ENCODE measurements at regions not wholly inside any gene's neighbourhood (a gene's known extent, or its start where the extent isn't known, plus 50 kb on each side); places are given as distances from the start of the nearest gene placed in this dataset.

GRCh38 chr2:105952131-105952530, 207.4 kb downstream of the NCK2 start:
- FAIRE-seq: no peak

More at GRCh38 chr2:105952131-105952530, 207.4 kb downstream of the NCK2 start:
- no peaks in the 10 kb centered on the region for H3K36me3 ChIP-seq (ENCODE audit: control insufficient read depth in 2 of 4, insufficient read depth in 4 of 4, low read length in 3 of 4)
- H2BK15ac ChIP-seq (ENCODE audit: low read length): no peak overlapping the region
- no peak overlapping the region for H3K4me3 ChIP-seq (ENCODE audit: extremely low read depth in 1 of 4, insufficient read depth in 2 of 4, low read depth in 3 of 4, low read length in 4 of 4)
- H2BK20ac ChIP-seq (ENCODE audit: low read length): no peak overlapping the region
- POLR2A ChIA-PET (ENCODE audit: partially characterized antibody): interaction anchor here (0.9 kb wide), 1 partner anchor 10 kb away, joined by 3 read pairs; no protein-coding TSS in a partner anchor
- H3K23me2 ChIP-seq (ENCODE audit: low read depth, low read length): no peaks in the 10 kb centered on the region
- H3K9ac ChIP-seq (replicated peaks in 1 of 4; ENCODE audit: extremely low read depth in 1 of 4, low read depth in 3 of 4, low read length in 3 of 4): no peak overlapping the region
- no peak overlapping the region for H2AFZ ChIP-seq (ENCODE audit: low read length)
- H3K56ac ChIP-seq (replicated peaks; ENCODE audit: insufficient read length, low read depth, low read length): no peak overlapping the region
- no peaks in the 10 kb centered on the region for H3K9me3 ChIP-seq (ENCODE audit: insufficient read depth in 2 of 2, low read depth in 1 of 2, low read length in 1 of 2)
- H3K18ac ChIP-seq (ENCODE audit: extremely low read depth, low read length): no peak overlapping the region
- no peak overlapping the region for H3K27ac ChIP-seq (ENCODE audit: low read depth, low read length)
- no peaks in the 10 kb centered on the region for H3K79me1 ChIP-seq (ENCODE audit: low read depth, low read length)
- no peak overlapping the region for H4K8ac ChIP-seq (ENCODE audit: extremely low read depth, insufficient read depth, low read length)
- no peak for DNase-seq (ENCODE audit: low read depth in 1 of 2, low spot score in 2 of 2)
- 91% methylated on average over 1 of the region's 1 CpG; no CpG with 5 or more reads in 1 of the 2 experiments for WGBS, 2 experiments (ENCODE audit: extremely low coverage in 1 of 2, insufficient coverage in 1 of 2, insufficient read length in 1 of 2, insufficient replicate concordance in 2 of 2, low coverage in 1 of 2, low lambda C conversion rate in 2 of 2, missing lambda C conversion rate in 1 of 2)
- no peak overlapping the region for H4K91ac ChIP-seq (replicated peaks; ENCODE audit: insufficient read length, low read length)
- TF ChIP-seq HDAC2 (IDR thresholded peaks at IDR 0.05; ENCODE audit: borderline replicate concordance in 1 of 2, low read depth in 2 of 2, low read length in 2 of 2): no peak
- no peak for TF ChIP-seq MAFK (IDR thresholded peaks at IDR 0.05; ENCODE audit: low read depth, low read length)
- no peak for TF ChIP-seq NANOG (IDR thresholded peaks at IDR 0.05; ENCODE audit: insufficient read depth, low read depth, low read length, poor library complexity, severe bottlenecking)
- no peak for TF ChIP-seq GTF2F1 (IDR thresholded peaks at IDR 0.05; ENCODE audit: borderline replicate concordance, low read depth, low read length)
- TF ChIP-seq, protein P1, sequence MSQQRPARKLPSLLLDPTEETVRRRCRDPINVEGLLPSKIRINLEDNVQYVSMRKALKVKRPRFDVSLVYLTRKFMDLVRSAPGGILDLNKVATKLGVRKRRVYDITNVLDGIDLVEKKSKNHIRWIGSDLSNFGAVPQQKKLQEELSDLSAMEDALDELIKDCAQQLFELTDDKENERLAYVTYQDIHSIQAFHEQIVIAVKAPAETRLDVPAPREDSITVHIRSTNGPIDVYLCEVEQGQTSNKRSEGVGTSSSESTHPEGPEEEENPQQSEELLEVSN (IDR thresholded peaks at IDR 0.05): no peak
- TF ChIP-seq BACH1 (IDR thresholded peaks at IDR 0.05; ENCODE audit: low read length): no peak
- TF ChIP-seq, protein P2, sequence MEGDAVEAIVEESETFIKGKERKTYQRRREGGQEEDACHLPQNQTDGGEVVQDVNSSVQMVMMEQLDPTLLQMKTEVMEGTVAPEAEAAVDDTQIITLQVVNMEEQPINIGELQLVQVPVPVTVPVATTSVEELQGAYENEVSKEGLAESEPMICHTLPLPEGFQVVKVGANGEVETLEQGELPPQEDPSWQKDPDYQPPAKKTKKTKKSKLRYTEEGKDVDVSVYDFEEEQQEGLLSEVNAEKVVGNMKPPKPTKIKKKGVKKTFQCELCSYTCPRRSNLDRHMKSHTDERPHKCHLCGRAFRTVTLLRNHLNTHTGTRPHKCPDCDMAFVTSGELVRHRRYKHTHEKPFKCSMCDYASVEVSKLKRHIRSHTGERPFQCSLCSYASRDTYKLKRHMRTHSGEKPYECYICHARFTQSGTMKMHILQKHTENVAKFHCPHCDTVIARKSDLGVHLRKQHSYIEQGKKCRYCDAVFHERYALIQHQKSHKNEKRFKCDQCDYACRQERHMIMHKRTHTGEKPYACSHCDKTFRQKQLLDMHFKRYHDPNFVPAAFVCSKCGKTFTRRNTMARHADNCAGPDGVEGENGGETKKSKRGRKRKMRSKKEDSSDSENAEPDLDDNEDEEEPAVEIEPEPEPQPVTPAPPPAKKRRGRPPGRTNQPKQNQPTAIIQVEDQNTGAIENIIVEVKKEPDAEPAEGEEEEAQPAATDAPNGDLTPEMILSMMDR (IDR thresholded peaks at IDR 0.05; ENCODE audit: control extremely low read depth in 1 of 3, insufficient read depth in 1 of 3, low read depth in 1 of 3, low read length in 3 of 3): no peak
- no peak for TF ChIP-seq POLR2AphosphoS5 (IDR thresholded peaks at IDR 0.05; ENCODE audit: low read depth, low read length)
- no peak for TF ChIP-seq TAF7 (optimal IDR thresholded peaks at IDR 0.05; ENCODE audit: borderline replicate concordance, low read depth, low read length)
- no peak for TF ChIP-seq TBP (IDR thresholded peaks at IDR 0.05; ENCODE audit: low read depth, low read length)
- TF ChIP-seq SP4 (IDR thresholded peaks at IDR 0.05; ENCODE audit: low read length): no peak
- H2BK12ac ChIP-seq (ENCODE audit: low read depth, low read length): no peak overlapping the region; the same call in 1 of the 2 replicates
- no peak overlapping the region for H4K5ac ChIP-seq (ENCODE audit: insufficient read length, low read depth, low read length)
- H3K14ac ChIP-seq (ENCODE audit: insufficient read length): no peak overlapping the region
- H3K4me1 ChIP-seq (replicated peaks in 1 of 4; ENCODE audit: control insufficient read depth in 3 of 4, insufficient read depth in 4 of 4, low read length in 3 of 4): peaks cover 3 to 17% (median 4%) of the 10 kb centered on the region in 4 experiments; a peak in 5 of 7 replicates
- H3K23ac ChIP-seq (ENCODE audit: insufficient read length): no peak overlapping the region
- no peak overlapping the region for H3K4ac ChIP-seq (replicated peaks; ENCODE audit: insufficient read length, low read depth, low read length)
- no peak overlapping the region for H3K4me2 ChIP-seq (ENCODE audit: insufficient read depth in 1 of 2, low read depth in 2 of 2, low read length in 2 of 2)
- H2AK5ac ChIP-seq (ENCODE audit: low read depth, low read length): no peak overlapping the region
- peaks cover 0 to 29% (median 17%) of the 10 kb centered on the region in 4 experiments; a peak in 5 of 7 replicates for H3K27me3 ChIP-seq (replicated peaks in 1 of 4; ENCODE audit: control insufficient read depth in 3 of 4, extremely low read depth in 1 of 4, insufficient read depth in 3 of 4, low read length in 3 of 4)
- H2BK120ac ChIP-seq (replicated peaks; ENCODE audit: low read depth, low read length): no peak overlapping the region
- CTCF ChIA-PET (ENCODE audit: partially characterized antibody): no interaction called here
- no peaks in the 10 kb centered on the region for H3K79me2 ChIP-seq (ENCODE audit: control insufficient read depth in 1 of 2, insufficient read depth in 2 of 2, low read length in 2 of 2)
- H2BK5ac ChIP-seq (ENCODE audit: low read depth, low read length): no peak overlapping the region
- H4K20me1 ChIP-seq (replicated peaks in 1 of 2; ENCODE audit: control insufficient read depth in 1 of 2, insufficient read depth in 2 of 2, low read length in 2 of 2): no peaks in the 10 kb centered on the region

All from H1 (cell line).